Gastrocnemius medialis (tissue), 4 donors: ENCODE measurements at regions not wholly inside any gene's neighbourhood (a gene's known extent, or its start where the extent isn't known, plus 50 kb on each side); places are given as distances from the start of the nearest gene placed in this dataset.

Experiments used
- ATAC-seq, 2 donors: fragments of 150-250 bp; one replicate each; pipeline ENCODE4 v1.9.1; 2016
- DNase-seq, 2 donors: peaks; one replicate each; pipeline ENCODE4 v3.0.0-alpha.2; 2019
- H3K27ac ChIP-seq, 4 donors: fragments of 200-600 bp; sonication (generic); 1 replicate in 1 of 4; 2 replicates in 3 of 4; pipeline ENCODE4 v1.5.1; 2016 to 2018; ENCODE audit warnings: mild to moderate bottlenecking in 2 of 4, moderate library complexity in 1 of 4
- H3K27me3 ChIP-seq, 3 donors: fragments of 200-600 bp; sonication (generic) in 2 of 3; 1 replicate in 1 of 3; 2 replicates in 2 of 3; pipeline versions ENCODE4 v1.5.1 to v1.6.0; 2016 to 2019; ENCODE audit warnings: mild to moderate bottlenecking in 1 of 3, moderate library complexity in 1 of 3
- H3K36me3 ChIP-seq, 2 donors: fragments of 200-600 bp; sonication (generic) in 1 of 2; one replicate each; pipeline ENCODE4 v1.5.1; 2017 to 2018
- H3K4me1 ChIP-seq, 2 donors: fragments of 200-600 bp; sonication (generic) in 1 of 2; one replicate each; pipeline ENCODE4 v1.5.1; 2016 to 2017; ENCODE audit warnings: mild to moderate bottlenecking in 2 of 2
- H3K4me3 ChIP-seq, 4 donors: fragments of 200-600 bp; sonication (generic) in 3 of 4; 1 replicate in 1 of 4; 2 replicates in 3 of 4; pipeline ENCODE4 v1.5.1; 2016 to 2019; ENCODE audit warnings: mild to moderate bottlenecking in 2 of 4
- H3K9me3 ChIP-seq, 3 donors: fragments of 200-600 bp; sonication (generic) in 2 of 3; 1 replicate in 1 of 3; 2 replicates in 2 of 3; pipeline ENCODE4 v1.5.1; 2016 to 2019
- CTCF ChIP-seq, 5 experiments: fragments of 450-650 bp in 3 of 5; fragments of 200-600 bp in 2 of 5; sonication (generic) in 2 of 5; IDR thresholded peaks in 4 of 5; conservative IDR thresholded peaks in 1 of 5; 1 replicate in 4 of 5; 2 replicates in 1 of 5; pipeline ENCODE4 v1.5.1; 2016 to 2019; ENCODE audit warnings: antibody characterized with exemption in 5 of 5, mild to moderate bottlenecking in 3 of 5, moderate library complexity in 3 of 5
- POLR2A ChIP-seq, 2 donors: fragments of 450-650 bp; IDR thresholded peaks; one replicate each; pipeline ENCODE4 v1.6.1; 2017; ENCODE audit warnings: antibody characterized with exemption in 2 of 2, mild to moderate bottlenecking in 2 of 2, moderate library complexity in 2 of 2
- in situ Hi-C, 4 donors: fragments of 200-750 bp; cut with MboI; loops; one replicate each; pipeline versions ENCODE4 v1.15.0 to v1.8.0; 2017; ENCODE audit warnings: low sequenced_read_pairs in 4 of 4
- intact Hi-C: fragments of 100-400 bp; cut with DNase I; formaldehyde crosslinking; loops from one replicate; pipeline ENCODE4 v1.15.1; 2023; ENCODE audit warnings: low total_unique reads

GRCh38 chr3:168493412-168494205 lies 397.9 kb upstream of the GOLIM4 start:
- Histone ChIP-seq H3K4me3 (no peak overlapping the region), H3K27ac (no peak overlapping the region), H3K9me3 (no peaks in the 10 kb centered on the region), H3K4me1 (no peaks in the 10 kb centered on the region), H3K36me3 (no peaks in the 10 kb centered on the region), H3K27me3 (no peaks in the 10 kb centered on the region)
- intact Hi-C loops (no loop called here), in situ Hi-C loops (no loop called here)
- TF ChIP-seq POLR2A (IDR thresholded peaks at IDR 0.05), result no peak
- TF ChIP-seq CTCF (IDR thresholded peaks at IDR 0.05 in 4 of 5, conservative IDR thresholded peaks at IDR 0.05 in 1 of 5), result no peak
- ATAC-seq, result no peak
- DNase-seq, result no peak

GRCh38 chr3:168490981-168491380 lies 395.3 kb upstream of the GOLIM4 start:
- H3K9me3 ChIP-seq, result no peaks in the 10 kb centered on the region
- no peak for ATAC-seq
- no peak for DNase-seq
- no peak overlapping the region for H3K4me3 ChIP-seq
- intact Hi-C loops, result no loop called here
- in situ Hi-C loops, result no loop called here
- no peaks in the 10 kb centered on the region for H3K27me3 ChIP-seq
- no peaks in the 10 kb centered on the region for H3K4me1 ChIP-seq
- no peaks in the 10 kb centered on the region for H3K36me3 ChIP-seq
- H3K27ac ChIP-seq, result no peak overlapping the region
- TF ChIP-seq CTCF (IDR thresholded peaks at IDR 0.05 in 4 of 5, conservative IDR thresholded peaks at IDR 0.05 in 1 of 5) (no peak), POLR2A (IDR thresholded peaks at IDR 0.05) (no peak)

- DNase-seq (no peak), ATAC-seq (no peak)
- H3K4me3 ChIP-seq, result no peak overlapping the region
- no peaks in the 10 kb centered on the region for H3K9me3 ChIP-seq
- no peaks in the 10 kb centered on the region for H3K27me3 ChIP-seq
- intact Hi-C loops, result no loop called here
- TF ChIP-seq CTCF (IDR thresholded peaks at IDR 0.05 in 4 of 5, conservative IDR thresholded peaks at IDR 0.05 in 1 of 5) (no peak), POLR2A (IDR thresholded peaks at IDR 0.05) (no peak)
- H3K27ac ChIP-seq, result no peak overlapping the region
- H3K4me1 ChIP-seq, result no peaks in the 10 kb centered on the region
- in situ Hi-C loops, result no loop called here
- H3K36me3 ChIP-seq, result no peaks in the 10 kb centered on the region
Measured at GRCh38 chr3:168489301-168489700, 393.6 kb upstream of the GOLIM4 start.

- ATAC-seq (no peak), DNase-seq (no peak)
- Histone ChIP-seq H3K36me3 (no peaks in the 10 kb centered on the region), H3K4me3 (no peak overlapping the region), H3K9me3 (no peaks in the 10 kb centered on the region), H3K27me3 (no peaks in the 10 kb centered on the region), H3K27ac (no peak overlapping the region), H3K4me1 (no peaks in the 10 kb centered on the region)
- in situ Hi-C loops, result no loop called here
- intact Hi-C loops, result no loop called here
- no peak for TF ChIP-seq POLR2A (IDR thresholded peaks at IDR 0.05)
- no peak for TF ChIP-seq CTCF (IDR thresholded peaks at IDR 0.05 in 4 of 5, conservative IDR thresholded peaks at IDR 0.05 in 1 of 5)
Measured at GRCh38 chr3:168485936-168486335, 390.2 kb upstream of the GOLIM4 start.
